ENCODE measurements at regions not wholly inside any gene's neighbourhood (a gene's known extent, or its start where the extent isn't known, plus 50 kb on each side); places are given as distances from the start of the nearest gene placed in this dataset.
"Not testable (repeated sequence)": the region's sequence is repeated elsewhere in the genome, so short reads cannot be mapped to it uniquely, and the experiment has no call there.

DNA sequence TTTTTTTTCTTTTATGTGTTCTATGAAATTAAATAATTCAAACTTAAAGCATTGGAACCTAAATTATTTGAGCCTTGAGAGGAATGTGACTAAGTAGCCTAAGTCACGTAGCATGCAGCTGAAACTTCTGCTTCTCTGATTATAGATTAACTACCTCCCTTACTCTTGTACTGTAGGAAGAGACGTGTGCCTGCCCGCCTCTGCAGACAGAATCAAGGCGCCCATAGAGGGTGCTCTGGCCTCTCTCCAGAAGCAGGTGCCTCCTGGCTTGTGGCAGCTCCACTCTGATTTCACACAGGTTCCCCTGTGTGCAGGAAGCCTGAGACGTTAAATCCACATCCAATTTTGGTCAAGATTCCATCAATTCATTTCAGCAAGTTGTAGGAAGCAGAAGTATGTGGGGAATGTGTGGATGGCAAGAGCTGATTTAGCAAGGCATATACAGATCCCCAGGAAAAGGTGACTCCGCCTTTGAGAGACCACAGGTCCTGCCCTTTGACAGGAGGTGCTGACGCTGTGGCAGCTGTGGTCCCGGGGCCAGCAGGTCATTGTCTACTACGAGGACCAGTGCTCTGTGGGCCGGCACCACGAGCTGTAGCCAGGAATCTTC is 1418.8 kb downstream of the CDH11 start:
- DNase-seq (ENCODE audit: low spot score): no peak

DNA sequence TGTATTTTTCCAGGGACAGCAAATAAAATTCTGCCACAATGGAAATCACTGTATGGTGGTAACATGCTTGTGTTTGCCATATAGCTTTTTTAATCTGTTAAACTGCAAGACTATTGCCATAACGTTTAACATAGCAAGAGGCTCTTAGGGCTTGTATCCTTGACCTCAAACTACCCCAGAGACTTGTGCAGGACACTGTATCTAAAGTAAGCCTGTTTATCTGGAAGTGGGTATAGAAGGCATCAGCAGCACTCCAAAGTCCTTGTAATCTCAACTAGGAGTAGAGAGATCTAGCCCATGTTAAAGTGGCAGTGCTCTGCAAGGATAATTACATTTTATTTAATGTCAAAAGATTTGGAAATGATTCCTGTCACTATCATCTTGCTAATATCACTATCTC is 1424.1 kb downstream of the CDH11 start:
- no peak for DNase-seq (ENCODE audit: low spot score)

DNA sequence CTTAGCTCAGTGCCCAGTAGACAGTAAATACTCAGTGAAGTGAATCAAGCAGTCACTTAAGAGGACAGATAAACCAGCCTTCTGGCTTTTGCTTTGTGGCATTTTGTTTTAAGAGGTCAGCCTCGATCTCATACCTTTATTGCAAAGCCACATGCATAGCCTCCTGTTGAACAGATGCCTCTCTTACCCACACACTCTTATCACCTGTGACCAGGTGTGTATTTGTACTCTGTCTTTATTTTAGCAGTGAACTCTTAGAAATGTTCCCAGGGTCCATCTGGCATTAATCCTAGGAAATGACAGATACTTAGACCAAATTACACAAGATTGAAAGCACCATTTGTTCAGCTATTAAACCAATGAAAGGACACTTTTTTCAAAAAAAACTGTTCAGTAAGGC is 1426.5 kb downstream of the CDH11 start:
- DNase-seq (ENCODE audit: low spot score): no peak

DNA sequence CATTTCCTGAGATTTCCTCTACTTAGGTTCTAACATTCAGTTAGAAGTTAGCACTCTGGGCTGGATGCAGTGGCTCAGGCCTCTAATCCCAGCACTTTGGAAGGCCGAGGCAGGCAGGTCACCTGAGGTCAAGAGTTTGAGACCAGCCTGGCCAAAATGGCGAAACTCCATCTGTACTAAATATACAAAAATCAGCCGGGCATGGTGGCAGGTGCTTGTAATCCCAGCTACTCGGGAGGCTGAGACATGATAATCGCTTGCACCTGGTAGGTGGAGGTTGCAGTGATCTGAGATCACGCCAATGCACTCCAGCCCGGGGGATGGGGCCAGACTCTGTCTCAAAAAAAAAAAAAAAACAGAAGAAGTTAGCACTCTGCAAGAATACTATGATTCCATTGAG is 1430.9 kb downstream of the CDH11 start:
- no peak for DNase-seq (ENCODE audit: low spot score)

DNA sequence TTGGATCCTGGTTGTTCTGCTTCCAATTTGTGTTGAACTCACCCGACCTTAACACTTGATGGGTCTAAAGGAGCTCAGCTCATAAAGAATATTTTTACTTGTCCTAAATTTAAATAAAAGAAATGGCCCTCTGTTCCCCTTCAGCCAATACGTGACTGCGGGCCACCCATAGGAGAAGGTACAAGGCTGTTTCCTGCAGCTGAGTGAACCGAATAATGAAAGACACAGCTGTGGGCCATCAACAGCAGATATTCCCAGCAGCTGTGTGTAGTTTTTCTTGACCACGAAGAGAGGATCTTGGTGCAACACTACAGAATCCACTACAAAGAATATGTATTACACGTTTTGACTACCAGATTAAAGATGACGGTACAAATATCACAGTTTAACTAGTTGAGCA is 1431.6 kb downstream of the CDH11 start:
- no peak for DNase-seq (ENCODE audit: low spot score)

DNA sequence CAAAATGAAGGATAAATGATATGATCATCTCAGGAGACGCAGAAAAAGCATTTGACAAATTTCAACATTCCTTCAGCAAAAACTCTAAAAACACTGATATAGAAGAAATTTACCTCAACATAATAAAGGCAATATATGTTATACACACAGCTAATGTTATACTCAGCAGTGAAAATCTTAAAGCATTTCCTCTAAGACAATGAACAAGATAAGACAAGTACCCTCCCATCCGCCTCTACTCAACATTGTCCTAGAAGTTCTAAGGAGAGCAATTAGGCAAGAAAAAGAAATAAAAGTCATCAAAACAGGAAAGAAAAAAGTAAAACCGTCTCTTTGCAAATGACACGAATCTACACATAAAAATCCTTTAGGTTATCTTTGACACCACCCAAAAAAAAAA is 1432.8 kb downstream of the CDH11 start:
- no peak for DNase-seq (ENCODE audit: low spot score)

DNA sequence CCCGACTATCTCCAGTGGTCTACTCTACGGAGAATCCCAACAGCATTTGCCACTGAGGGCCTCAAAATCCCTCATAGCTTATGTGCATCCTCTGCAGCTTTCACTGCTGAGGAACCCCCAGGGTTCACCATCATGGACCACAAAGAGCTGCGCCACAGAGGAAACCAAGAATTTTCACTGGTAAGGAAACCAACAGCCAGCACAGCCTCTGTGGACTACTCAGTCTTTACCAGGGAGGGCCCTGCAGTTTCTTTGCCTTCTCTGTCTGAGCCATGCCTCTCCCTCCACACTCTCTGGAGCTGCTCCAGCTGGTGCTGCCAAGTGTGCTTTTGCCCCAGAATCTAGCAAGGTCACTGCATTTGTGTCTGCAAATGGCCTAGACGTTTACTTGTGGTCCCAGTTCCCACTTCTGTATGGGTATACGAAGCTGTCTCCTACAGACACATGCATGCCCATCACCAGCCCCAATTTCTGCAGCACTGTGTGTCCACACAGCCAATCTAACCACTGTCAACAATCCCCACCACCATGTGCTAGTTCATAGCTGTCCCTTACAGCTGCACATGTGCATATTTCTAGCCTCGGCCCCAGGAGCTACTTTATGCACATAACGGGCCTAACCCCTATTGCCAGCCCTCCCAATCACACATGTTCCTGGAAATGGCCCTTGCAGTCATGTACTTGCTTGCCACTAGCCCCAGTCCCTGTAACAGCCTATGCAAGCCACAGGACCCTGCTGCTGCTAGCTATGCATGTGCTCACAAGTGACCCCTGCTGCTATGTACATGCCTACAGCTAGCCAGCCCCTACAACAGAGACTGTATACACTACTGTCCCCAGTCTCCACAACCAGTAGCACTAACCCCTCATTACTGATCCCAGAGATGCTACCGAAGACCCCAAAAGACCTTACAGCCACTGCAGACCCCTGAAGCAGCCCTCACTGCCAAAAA is 1437.4 kb downstream of the CDH11 start:
- DNase-seq (ENCODE audit: low spot score): no peak

DNA sequence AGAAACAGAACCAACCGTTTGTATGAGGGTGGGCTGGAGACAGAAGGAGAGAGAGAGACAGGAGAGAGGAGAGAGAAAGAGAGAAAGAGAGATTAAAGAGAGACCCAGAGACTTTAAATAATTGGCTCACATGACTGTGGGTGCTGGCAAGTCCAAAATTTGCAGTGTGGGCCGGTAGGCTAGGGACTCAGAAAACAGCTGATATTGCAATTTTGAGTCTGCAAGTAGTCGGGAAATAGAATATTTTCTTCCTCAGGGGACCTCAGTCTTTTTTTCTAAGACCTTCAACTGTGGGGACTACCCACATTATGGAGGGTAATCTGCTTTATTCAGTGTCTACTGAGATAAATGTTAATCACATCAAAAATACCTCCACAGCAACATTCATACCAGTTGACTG is 1439.0 kb downstream of the CDH11 start:
- no peak for DNase-seq (ENCODE audit: low spot score)

DNA sequence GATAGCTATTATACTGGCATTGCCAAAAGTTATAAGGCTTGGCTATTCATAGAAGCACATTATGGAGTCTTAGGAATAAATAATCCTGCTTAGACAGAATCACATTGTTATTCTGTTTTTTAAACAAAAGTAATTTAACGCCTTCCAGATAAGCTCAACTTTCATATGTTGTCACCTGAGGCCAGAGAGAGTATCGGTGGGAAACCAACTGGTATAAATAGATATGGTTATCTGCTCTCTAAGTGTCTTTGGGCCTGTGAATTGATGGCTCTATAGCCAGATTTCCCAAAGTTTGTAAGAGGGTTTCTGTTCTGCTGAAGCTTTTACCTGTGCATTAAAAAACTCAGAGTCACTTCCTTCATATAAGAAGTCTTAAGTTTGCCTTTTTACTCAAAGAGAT is 1449.4 kb downstream of the CDH11 start:
- no peak for DNase-seq (ENCODE audit: low spot score)

DNA sequence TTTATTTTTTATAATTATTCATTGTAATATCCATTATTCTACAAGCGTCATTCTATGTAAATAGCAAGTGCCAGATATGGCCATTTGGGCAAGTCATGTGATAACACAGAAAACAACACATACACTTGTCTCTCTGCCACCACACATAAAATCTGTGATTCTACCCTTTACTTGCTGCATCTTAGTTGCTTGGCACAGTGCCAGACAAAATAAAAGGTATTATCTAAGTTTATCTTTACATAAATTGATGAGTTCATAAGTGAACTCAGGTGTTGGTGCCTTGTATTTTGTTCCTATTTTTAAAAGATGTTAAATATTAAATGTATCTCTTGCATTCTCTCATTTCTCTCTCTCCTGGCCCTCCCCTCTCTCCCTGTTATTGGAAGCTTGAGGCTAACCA is 1458.7 kb downstream of the CDH11 start:
- no peak for DNase-seq (ENCODE audit: low spot score)

DNA sequence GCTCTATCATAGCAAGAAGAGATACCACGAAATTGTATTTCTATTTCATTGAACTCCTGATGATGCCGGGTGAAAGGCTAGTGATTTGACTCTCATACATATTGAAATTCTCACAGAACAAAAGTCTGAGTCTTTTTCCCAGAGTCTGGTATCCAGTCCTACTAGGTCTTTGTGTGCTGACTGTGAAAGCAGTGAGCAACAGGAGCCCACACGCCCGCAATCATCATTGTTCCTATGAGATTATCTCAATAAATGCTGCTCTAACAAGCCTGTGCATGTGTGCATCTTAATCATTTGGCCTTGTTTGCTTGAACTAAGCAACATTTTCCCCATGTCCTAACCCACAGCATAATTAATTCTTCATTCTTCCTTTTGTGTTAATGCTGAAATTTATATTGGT is 1466.0 kb downstream of the CDH11 start:
- DNase-seq (ENCODE audit: low spot score): no peak

DNA sequence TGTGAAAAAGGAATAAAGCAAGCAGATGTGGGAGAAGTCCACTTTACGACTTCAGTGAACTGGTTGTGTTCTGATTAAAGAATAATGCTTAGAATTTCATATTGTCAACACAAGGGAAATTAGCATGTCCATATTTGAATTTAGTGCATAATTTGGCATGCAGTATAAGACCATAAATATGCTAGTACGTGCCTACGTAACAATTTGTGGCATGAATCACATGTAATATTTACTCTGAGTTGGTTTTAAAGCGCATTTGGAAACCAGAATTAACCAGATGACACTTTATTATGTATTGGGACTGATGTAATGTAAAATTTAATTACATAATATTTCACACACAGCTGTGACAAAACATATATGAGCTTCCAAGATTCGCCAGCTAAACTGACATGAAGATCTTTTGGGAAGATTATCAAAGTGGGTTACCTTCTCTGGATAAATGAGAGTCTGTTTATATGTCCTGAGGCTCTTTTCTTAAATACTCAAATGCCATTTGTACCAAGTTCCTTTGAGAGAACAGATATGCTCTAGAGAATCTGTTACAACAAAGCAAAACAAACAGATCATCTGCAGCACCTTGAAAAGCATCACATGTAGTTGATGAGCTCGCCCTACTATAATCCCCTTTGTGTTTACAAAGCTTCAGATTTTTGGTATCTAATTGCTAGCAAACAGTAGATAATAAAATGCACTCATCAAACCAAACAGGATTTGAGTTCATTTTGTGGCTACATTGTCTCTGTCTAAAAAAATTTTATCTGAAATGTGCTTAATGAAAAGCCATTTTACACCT is 1468.6 kb downstream of the CDH11 start:
- DNase-seq (ENCODE audit: low spot score): no peak

DNA sequence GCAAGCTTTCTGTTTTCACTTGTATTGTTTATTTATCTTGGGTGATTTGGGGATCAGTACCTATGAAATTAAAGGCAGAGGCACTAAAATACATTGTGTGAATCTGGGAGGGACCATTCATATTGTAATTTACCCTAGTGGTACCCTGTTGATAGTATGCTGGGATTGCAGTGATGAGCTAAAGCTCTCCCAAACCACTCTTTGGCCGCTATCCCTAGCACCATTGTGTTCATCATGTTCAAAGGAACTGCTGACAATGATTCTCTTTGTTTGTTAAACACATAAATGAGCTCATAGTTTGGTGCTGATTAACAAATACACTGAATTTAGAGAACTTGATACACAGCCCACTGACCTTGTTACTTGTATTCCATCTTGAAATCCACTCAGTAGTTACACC is 1469.8 kb downstream of the CDH11 start:
- no peak for DNase-seq (ENCODE audit: low spot score)

DNA sequence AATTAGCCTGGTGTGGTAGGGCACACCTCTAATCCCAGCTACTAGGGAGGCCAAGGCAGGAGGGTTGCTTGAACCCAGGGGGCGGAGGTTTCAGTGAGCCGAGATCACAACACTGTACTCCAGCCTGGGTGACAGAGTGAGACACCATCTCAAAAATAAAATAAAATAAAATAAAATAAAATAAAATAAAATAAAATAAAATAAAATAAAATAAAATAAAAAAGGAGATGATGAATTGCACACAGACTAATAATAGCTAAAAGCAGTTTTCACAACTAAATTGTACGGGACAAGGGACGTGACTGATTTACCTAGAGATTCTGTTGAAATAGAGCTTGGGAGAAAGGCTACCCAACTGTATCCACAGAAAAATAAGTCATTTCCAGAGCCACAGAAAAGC is 1471.3 kb downstream of the CDH11 start:
- DNase-seq (ENCODE audit: low spot score): no peak

DNA sequence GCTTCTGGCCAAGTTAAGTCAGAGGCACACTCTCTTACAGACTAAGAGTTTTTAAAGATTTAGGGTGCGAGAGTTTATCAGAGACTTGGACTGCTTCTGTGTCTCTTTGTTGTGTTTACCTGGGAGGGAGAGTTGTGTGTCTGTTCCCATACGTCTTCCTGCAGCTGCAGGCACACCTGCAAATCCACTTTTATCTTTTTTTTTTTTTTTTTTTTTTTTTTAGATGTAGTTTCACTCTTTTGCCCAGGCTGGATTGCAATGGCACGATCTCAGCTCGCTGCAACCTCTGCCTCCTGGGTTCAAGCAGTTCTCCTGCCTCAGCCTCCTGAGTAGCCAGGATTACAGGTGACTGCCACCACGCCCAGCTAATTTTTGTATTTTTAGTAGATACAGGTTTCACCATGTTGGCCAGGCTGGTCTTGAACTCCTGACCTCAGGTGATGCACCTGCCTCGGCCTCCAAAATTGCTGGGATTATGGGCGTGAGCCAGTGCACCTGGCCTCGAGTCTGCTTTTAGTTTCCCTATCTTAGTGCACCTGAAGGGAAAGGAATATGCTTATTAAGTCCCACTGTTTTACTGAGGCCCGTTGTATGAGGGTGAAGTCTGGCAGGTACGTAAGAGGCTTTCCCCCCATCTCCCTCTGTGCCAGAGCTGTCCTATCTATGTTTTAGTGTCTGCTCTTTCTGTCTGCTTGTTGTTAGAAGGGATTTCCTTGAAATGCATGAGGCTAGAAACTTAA is 1488.0 kb downstream of the CDH11 start:
- DNase-seq (ENCODE audit: low spot score): not testable (repeated sequence)

DNA sequence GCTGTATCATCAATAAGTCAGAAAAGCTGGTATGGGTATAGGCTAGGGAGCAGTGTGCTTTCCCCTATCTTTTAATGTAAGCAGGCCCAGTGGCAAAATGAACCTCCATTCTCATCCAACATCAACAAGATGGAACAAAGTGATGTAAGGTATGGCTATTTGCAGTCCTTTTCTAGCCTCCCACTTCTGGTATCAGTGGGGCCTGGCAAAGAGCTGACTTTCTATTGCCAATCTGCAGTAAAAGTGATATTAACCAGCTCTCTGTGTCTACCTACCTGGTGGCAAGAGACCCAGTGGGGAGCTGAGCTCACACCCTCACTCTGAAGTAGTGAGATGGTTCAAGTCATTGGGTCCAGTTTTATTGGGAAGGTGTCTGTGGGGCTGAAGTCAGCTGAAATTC is 1492.6 kb downstream of the CDH11 start:
- no peak for DNase-seq (ENCODE audit: low spot score)

DNA sequence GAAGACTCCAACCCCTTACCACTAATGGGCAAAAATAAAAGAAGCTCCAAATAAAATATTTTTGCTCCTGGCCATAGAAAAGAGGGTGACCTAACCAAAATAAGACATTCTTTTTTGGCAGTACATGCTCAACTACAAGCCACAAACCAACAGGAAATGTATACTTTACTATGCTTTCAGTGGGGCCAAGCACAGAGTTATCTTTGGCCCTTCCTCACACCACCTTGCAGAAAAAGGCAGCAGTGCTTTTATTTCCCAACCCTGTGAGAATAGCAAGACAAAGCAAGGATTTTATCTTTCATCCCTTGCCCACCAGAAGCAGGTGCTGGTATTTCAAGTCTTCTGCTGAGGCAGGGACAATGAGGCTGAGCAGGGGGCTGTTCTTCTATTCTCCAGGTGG is 1493.1 kb downstream of the CDH11 start:
- no peak for DNase-seq (ENCODE audit: low spot score)

DNA sequence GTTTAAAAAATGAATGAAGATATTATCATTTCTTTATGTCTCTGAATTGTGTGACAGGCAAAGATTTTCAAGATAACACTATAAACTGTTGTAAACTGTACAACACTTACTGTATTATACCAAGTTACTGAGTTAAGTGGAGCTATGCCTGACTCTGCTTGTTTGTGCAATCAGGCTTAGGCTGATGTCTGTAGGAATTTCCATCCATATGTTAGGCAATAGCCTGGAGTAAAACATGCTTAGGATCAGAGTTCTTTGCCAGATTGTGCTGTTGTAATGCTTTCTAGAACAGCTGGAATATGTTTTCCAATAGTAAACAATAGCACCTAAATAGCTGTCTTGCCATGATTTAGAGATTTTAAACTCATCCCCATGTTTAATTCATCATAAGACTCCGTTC is 1496.7 kb downstream of the CDH11 start:
- no peak for DNase-seq (ENCODE audit: low spot score)

DNA sequence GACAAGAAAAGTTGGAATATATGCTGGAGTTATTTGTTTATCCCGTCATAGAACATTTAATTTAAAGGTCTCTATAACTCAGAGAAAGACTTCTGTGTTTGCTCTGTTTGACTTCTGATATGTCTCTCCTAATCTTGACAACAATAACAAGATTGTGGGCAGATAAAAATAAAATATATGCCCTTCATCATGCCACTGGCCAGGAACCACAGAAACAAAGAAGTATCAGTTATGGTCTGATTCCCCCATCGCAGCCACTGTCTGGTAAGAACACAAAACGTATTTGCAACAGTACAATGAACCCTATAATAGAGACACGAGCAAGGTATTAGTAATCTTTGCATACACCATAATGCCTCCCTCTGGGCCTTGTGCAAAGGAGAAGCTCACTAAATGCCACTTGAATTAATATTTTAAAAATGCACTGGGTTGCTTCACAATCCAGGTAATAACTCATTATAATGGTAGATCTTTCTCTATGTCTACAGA is 1498.3 kb downstream of the CDH11 start:
- no peak for DNase-seq (ENCODE audit: low spot score)

DNA sequence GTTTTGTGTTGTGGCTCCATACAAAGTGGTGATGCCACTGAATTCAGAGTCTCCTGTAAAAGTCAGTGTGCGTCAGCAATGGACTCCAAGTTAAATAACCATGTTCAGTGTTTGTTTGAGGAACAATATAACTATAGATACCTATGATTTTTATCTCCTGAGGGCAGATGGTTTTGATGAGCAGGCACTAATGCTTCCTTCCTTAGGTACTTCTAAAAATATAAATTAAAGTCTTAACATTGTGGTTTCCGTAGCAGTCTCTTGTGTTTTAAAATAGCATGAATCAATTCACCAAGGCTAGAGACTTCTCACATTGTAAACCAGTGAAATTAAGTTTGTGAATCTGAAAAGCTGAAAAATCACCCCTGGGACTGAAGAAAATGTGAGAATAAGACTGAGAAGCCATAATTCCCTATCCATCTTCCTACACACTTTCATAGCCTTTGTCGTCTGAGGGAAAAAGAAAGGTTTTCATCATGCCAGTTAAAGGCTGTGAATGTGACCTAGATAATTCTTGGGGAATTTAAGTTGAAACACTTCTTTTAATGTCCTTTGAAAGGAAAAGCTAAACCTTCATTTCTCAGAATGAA is 1502.9 kb downstream of the CDH11 start:
- no peak for DNase-seq (ENCODE audit: low spot score)

DNA sequence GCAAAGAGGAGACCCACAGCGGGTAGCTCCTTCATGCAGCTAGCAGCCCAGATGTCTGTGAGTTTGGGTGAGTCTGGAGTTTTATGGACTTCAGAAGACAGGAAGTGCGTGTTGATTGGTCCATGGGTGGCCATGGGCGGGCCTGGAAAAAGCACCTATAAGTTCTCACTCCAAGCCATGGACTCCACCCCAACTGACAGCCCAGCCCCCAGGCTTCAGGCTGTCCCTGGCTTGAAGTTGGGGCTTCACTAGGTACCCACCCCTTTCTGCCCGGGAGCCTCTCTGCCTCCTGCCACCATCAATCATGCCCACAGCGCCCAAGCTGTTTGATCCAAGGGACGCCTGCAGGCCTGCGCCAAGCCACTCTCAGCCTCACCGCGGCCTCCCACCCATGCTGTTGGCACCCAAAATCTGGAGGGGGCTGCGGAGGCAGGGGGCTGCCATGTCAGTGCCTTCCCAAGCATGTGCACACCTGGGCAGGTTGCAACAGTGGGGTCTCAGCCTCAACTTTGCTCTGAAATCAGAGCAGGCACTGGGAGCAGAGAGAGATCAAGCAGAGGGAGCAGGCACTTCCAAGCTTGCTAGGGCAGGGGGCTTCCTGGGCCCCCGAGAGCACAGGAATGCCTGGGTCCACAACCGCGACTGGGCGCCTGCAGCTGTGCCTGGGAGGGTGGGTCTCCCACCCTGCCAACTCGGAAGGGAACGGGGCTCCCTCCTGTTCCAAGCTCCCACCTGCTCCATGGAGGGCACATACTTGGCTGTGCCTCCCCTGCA is 1503.7 kb downstream of the CDH11 start:
- DNase-seq (ENCODE audit: low spot score): no peak
